NCI-H1092 (cell line): ENCODE measurements at regions not wholly inside any gene's neighbourhood (a gene's known extent, or its start where the extent isn't known, plus 50 kb on each side); places are given as distances from the start of the nearest gene placed in this dataset.

ENCODE experiments used
- DNase-seq: peaks from one replicate; lab custom pipeline; 2025; lab: John Stamatoyannopoulos, UW

DNA sequence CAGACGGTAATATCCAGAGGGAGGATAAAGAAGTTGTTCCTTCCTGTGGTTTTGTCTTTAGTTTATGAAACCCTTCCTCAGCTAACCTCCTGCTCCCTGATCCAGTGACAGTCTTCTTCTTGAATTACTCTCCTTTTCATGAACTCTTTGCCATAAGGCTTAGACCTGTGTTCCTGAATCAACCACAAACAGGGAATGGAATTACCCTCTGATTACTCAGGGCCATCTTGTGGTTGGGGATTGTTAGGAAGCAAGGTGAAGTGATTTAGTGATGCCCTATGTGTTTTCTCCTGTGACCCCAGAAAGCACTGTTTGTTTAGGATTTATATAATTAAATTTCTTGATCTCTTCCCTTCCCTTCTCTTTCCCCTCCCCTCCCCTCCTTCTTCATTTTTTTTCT is 409.1 kb downstream of the TAF11L14 start:
- no peak for DNase-seq

GRCh38 chr5:18048449-18048848 is 414.2 kb downstream of the TAF11L14 start:
- DNase-seq: peak; percentile 32

GRCh38 chr5:18050345-18050744 is 416.1 kb downstream of the TAF11L14 start:
- no peak for DNase-seq

DNA sequence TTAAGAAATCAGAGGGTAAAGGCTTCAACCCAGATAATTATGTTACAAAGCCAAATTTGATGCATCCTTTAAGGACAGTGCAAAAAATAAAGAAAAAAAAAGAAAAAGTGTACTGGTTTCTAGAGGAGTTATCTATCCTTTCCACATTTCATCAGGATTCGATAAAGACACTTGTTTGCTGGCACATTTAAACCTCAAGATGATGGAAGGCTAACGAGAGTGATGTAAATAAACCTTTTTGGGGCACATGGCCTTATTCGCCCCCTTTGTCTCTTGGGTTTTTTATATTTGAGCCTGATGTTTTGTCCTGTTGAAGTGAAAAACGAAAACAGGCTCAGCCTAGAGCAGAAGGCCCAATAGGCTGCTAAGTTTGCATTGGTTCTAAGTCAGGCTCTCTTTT is 416.5 kb downstream of the TAF11L14 start:
- DNase-seq: no peak

DNA sequence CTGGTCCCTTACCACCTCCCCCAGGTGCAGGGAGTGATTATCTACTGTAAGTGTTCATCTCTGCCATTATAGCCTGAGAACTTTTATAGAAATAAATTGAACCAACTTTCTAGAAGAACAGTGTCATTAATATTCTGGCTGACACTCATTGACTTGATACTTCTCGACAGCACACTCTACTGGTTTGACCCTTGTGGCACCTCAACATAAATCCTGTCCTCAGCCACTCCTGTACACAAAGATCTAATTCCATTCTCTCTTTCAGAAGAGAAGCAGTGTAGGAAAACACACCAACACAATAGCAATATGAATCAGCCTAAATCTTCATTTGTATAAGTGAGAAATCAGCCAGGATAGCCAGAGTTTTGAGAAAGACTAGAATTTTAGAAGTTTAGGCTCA is 417.7 kb downstream of the TAF11L14 start:
- DNase-seq: no peak

DNA sequence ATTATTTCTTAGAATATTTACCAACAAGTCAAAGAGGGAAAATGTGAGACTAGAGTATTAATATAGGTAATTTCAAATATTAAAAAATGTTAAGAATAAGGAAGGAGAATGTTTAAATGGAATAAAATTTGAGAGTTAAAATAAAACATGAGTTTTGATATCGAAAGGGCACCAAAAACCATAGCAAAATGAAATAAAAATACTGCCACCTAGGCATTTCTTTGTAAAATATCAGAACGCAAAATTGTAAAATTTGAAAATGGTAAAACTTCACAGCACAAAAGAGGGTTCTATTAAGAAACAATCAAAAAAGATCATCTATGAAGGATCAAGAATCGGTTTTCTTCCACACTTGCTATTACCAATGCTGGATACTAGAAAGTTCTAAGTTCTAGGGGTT is 418.3 kb downstream of the TAF11L14 start:
- no peak for DNase-seq

DNA sequence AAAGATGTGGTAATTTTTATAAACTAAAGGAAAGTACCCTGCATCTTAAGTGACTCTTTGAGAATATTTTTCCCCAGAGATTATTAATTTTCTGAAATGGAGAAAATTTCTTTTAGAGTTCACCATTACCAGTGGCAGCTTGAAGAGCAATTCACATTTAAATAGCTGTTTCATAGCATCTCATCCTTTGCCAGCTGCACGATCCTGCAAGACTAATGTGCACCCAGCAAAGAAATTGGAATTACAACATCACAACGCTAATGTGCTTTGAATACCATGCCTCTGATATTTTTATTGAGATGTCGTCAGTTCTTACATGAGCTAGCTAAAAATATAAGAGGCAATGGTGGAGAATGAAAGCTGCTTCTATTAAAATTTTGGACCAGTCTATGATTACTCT is 423.5 kb downstream of the TAF11L14 start:
- DNase-seq: no peak

DNA sequence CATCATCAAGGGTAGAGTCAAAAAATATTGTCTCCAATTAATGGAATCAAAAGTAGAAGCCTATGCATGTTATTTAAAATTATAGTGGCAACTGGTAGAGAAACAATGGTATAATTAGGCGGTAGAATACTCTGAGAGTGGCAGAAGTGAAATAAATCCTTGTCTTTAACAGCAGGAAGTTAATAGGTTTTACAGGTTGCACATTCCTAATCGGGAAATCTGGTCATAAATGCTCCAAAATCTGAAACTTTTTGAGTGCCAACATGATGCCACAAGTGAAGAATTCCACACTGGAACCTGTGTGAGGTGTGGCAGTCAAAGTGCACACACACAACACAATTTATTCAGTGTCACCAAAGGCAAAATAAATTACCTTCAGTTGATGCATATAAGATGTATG is 433.4 kb downstream of the TAF11L14 start:
- DNase-seq: no peak

GRCh38 chr5:18068826-18069225 is 434.6 kb downstream of the TAF11L14 start:
- DNase-seq: no peak

- DNase-seq: no peak
Observed at GRCh38 chr5:18069790-18070189, 435.5 kb downstream of the TAF11L14 start.

DNA sequence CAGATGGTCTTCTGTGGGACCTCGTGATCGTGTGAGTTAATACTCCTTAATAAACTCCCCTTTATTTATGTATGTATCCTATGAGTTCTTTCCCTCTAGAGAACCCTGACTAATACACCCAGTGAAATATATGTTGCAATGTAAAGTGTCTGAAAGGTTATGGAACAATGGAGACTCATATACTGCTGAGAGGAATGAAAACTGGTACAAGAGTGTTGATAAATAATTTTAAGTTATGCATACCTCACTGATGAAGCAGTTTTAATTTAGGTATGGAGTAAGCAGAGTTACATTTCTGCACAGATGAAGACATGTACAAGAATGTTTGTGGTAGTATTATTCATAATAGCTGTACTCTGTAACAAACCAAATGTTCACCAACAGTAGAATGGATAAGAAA is 438.3 kb downstream of the TAF11L14 start:
- no peak for DNase-seq

DNA sequence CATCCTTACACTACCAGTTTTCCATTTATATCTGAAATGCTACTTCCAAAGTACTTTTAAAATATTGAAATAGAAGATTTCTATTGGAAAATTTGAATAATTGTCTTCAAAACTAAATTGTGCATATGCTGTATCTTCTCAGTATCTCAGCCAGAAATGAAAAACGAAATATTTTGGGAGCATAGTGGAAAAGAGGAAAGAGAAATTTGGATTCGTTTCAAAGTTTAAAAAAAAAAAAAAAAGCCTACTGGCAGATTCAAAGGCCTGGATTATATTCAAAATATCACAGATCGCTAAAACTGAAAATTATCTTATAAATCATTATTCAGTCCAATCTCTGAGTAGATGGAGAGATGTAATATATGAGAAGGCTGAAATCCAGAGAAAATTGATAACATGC is 440.7 kb downstream of the TAF11L14 start:
- no peak for DNase-seq

GRCh38 chr5:18078157-18078556 is 443.9 kb downstream of the TAF11L14 start:
- DNase-seq: no peak

DNA sequence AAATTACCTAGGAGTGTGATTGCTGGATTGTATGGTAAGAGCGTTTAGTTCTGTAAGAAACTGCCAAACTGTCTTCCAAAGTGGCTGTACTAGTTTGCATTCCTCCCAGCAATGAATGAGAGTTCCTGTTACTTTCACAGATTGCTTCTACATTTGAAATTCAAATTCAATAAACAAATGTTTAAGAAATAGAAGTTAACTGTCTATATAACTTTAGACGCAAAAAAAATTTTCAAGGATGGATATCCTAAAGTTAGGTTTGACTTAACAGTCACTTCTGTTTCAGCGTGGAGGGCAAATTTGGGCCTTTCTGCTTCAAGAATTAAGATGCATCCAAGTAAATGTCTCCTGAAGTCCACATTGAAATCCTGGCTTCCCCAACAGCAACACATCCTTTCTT is 445.6 kb downstream of the TAF11L14 start:
- DNase-seq: no peak

GRCh38 chr5:18088020-18088579 is 453.8 kb downstream of the TAF11L14 start:
- DNase-seq: no peak

DNA sequence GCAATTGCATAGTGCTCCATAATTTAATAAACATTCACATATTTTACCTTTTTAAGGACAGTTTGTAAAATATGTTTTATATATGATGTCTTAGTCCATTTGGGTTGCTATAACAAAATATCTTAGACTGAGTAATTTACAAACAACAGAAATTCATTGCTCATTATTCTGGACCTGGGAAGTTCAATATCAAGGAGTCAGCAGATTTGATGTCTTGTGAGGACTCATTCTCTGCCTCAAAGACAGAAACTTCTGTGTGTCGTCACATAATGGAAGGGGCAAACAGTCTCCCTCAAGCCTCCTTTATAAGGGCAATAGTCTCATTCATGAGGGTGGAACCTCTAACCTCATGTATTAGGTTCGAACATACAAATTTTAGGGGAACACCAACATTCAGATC is 455.9 kb downstream of the TAF11L14 start:
- no peak for DNase-seq

GRCh38 chr5:18091142-18091541 is 456.9 kb downstream of the TAF11L14 start:
- DNase-seq: no peak

GRCh38 chr5:18091758-18092157 is 457.5 kb downstream of the TAF11L14 start:
- no peak for DNase-seq

DNA sequence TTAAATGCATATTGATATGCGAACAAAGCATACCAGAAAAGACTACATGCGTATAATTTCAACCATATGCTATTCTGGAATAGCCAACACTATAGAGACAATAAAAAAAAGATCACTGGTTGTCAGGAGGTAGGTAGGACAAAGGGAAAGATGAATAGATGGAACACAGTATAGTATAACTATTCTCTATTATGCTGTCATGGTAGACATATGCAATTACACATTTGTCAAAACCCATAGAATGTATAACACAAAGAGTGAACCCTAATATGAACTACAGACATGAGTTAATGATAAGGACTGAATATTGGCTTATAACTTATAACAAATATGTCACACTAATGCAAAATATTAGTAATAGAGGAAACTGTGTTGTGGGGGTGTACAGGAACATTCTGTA is 460.8 kb downstream of the TAF11L14 start:
- no peak for DNase-seq

- no peak for DNase-seq
Observed at GRCh38 chr5:18097817-18098216, 463.6 kb downstream of the TAF11L14 start.

GRCh38 chr5:18098691-18099090 is 464.4 kb downstream of the TAF11L14 start:
- DNase-seq: no peak

DNA sequence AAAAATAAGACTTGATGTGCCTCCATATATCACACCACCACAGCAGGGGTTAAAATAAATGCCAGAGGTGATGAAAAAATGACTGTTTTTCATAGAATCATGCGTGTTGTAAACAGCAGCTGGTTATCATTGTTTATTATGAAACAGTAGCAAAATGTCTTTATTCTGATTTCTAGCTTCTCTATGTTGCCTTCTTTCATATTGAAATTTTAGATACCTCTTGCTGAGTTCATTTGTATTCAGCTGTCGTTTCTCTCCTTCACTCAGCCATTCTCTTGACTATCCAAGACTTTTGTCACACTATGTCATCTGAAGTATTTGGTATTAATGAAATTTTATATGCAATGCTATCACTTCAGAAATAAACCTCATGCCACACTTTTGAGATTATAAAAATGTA is 465.0 kb downstream of the TAF11L14 start:
- DNase-seq: no peak

- DNase-seq: no peak
Observed at GRCh38 chr5:18101532-18101931, 467.3 kb downstream of the TAF11L14 start.

DNA sequence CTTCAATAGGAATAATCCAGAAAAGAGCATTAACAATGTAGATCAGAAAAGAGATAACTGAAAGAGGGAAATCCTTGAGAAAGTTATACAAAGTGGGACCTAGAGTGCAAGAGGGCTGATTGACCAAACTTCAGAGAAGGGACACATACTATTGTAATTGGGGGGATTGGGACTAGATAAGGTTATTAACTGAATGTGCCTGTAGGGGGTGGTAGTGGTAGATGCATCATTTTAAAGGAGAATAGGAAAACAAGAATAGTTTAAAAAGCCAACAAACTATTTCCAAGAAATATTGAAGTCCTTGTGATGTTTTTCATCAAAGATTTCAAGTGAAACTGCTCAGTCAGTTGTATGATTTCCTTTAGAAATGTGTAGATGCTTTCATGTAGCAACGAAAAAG is 468.5 kb downstream of the TAF11L14 start:
- no peak for DNase-seq

DNA sequence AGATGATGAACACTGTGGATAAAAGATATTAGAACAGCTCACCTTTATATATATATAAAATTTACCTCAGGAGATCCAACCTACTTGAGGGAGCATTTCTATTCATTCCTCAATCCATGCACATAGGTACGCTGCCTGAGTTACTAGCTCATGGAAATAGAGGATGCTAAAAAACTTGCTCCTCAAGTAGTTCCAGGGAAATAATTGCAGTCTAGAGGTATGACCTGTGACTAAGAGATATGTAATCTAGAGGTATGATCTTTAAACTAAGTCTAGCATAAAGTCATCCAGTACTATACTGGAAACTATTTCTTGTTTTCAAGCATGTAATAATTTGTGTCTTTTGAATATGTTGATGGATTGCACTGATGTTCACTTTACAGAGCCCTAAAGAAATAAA is 471.2 kb downstream of the TAF11L14 start:
- DNase-seq: no peak
